GM13976 (cell line): ENCODE measurements at regions not wholly inside any gene's neighbourhood (a gene's known extent, or its start where the extent isn't known, plus 50 kb on each side); places are given as distances from the start of the nearest gene placed in this dataset.
"Not testable (repeated sequence)": the region's sequence is repeated elsewhere in the genome, so short reads cannot be mapped to it uniquely, and the experiment has no call there.

Source experiments
- DNase-seq: peaks from one replicate; pipeline ENCODE4 v3.0.0; 2012; ENCODE audit warnings: low spot score
- CTCF ChIP-seq: IDR thresholded peaks from 2 replicates; pipeline ENCODE4 v1.5.1; 2012; ENCODE audit warnings: borderline replicate concordance, mild to moderate bottlenecking; ENCODE audit not compliant: insufficient read depth; ENCODE audit errors: extremely low read depth, missing control alignments, control extremely low read depth
- in situ Hi-C: fragments of 300-500 bp; cut with MboI; formaldehyde crosslinking; loops from one replicate; pipeline ENCODE4 v1.12.0; 2022; ENCODE audit warnings: low sequenced_read_pairs, mixed read lengths, inconsistent platforms; ENCODE audit not compliant: unreplicated experiment

- no peak for TF ChIP-seq CTCF
- no peak for DNase-seq
- in situ Hi-C loops: no loop called here
Observed at GRCh38 chr4:54445866-54446265, 211.9 kb upstream of the KIT start.

- no peak for DNase-seq
- no peak for TF ChIP-seq CTCF
- in situ Hi-C loops: no loop called here
Observed at GRCh38 chr4:54446581-54446980, 211.2 kb upstream of the KIT start.

GRCh38 chr4:54447304-54447703, 210.5 kb upstream of the KIT start:
- no peak for DNase-seq
- TF ChIP-seq CTCF: no peak
- in situ Hi-C loops: no loop called here

GRCh38 chr4:54449999-54450398, 207.8 kb upstream of the KIT start:
- DNase-seq: no peak
- in situ Hi-C loops: no loop called here
- TF ChIP-seq CTCF: no peak

GRCh38 chr4:54466960-54467359, 190.8 kb upstream of the KIT start:
- in situ Hi-C loops, DNase-seq: not testable (repeated sequence)

GRCh38 chr4:54473077-54473545, 184.6 kb upstream of the KIT start:
- DNase-seq: no peak
- in situ Hi-C loops: no loop called here
- no peak for TF ChIP-seq CTCF

- in situ Hi-C loops: no loop called here
- DNase-seq: no peak
- no peak for TF ChIP-seq CTCF
Observed at GRCh38 chr4:54473798-54474197, 184.0 kb upstream of the KIT start.
